NCI-H2227 (cell line): ENCODE measurements at regions not wholly inside any gene's neighbourhood (a gene's known extent, or its start where the extent isn't known, plus 50 kb on each side); places are given as distances from the start of the nearest gene placed in this dataset.
A peak's percentile ranks its signal among the peaks of the same experiment; 100 is the strongest.

Experiments used
- DNase-seq: peaks from one replicate; lab custom pipeline; 2025; ENCODE audit not compliant: unreplicated experiment; lab: John Stamatoyannopoulos, UW

GRCh38 chr11:15889363-15890030 is 466.8 kb downstream of the SOX6 start:
- no peak for DNase-seq

DNA sequence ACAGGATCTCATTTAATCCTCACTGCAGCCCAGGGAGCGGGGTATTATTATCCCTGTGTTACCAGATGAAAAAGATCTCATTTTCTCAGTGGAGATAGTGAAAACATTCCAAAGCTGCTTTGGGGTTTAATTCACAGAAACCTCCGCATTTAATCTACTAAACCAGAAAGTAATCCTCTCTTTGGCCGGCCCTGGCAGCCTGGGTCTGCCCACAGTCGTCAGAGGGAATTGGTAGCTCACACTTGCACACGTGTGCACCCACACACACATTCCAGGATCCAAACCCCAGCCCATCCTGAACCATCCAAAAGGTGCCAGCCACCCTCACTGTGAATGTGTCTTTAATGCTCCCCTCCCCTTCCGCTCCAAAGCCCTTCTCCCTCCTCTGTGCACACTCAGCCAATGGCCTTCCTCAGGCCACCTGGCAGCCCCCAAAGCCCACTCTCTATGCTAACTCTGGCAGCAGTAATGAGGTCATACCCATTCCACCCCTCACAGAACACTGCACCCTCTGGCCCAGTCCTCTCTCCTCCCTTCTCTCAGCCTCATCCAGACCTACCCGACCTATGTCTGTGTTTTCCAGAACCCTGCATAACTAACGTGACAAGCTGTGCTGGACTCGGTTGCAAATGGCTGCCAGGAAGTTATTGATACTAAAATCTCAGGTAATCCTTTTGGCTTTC is 466.2 kb downstream of the SOX6 start:
- no peak for DNase-seq

GRCh38 chr11:15893080-15893492 is 463.3 kb downstream of the SOX6 start:
- DNase-seq, result no peak

DNA sequence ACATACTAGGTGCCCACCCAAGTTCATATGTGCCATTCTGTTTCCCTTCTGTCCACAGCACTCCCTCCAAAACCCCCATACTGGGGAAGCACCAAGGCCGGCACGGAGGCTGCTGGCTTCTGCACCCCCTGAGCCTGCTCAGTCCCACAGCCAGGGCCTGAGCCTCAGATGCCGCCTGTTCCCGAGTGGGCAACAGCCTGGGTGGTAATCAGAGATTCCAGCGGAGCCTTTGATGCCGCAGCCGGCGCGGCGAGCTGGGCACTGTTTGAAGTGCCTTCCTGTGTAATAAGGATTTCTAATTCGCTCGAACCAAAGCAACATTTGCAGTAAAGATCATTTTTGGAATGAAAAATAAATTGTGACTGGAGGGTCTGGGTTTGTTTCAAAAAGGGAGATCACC is 460.3 kb downstream of the SOX6 start:
- DNase-seq, result no peak

DNA sequence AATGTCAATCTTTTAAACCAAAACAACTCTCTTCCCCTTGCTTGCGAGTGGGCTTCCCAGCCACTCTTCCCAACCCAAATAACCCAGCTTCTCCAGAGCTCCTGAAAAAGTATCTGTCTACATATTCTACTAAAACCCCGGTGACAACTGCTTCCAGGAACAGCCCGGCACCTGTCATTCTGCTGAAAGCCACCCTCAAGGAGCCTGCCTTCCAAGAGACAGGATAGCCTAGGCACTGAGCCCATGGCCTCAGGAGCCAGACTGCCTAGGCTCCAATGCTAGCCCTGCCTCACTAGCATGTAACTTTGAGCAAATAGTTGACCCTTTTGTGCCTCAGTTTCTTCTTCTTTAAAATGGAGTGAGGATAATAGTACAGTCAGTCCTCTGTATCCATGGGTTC is 459.8 kb downstream of the SOX6 start:
- DNase-seq, result no peak

- no peak for DNase-seq
Measured at GRCh38 chr11:15897211-15897960, 459.0 kb downstream of the SOX6 start.

GRCh38 chr11:15901054-15901453 is 455.3 kb downstream of the SOX6 start:
- no peak for DNase-seq

GRCh38 chr11:15901790-15902189 is 454.6 kb downstream of the SOX6 start:
- no peak for DNase-seq

- DNase-seq, result no peak
Measured at GRCh38 chr11:15903246-15903645, 453.1 kb downstream of the SOX6 start.

DNA sequence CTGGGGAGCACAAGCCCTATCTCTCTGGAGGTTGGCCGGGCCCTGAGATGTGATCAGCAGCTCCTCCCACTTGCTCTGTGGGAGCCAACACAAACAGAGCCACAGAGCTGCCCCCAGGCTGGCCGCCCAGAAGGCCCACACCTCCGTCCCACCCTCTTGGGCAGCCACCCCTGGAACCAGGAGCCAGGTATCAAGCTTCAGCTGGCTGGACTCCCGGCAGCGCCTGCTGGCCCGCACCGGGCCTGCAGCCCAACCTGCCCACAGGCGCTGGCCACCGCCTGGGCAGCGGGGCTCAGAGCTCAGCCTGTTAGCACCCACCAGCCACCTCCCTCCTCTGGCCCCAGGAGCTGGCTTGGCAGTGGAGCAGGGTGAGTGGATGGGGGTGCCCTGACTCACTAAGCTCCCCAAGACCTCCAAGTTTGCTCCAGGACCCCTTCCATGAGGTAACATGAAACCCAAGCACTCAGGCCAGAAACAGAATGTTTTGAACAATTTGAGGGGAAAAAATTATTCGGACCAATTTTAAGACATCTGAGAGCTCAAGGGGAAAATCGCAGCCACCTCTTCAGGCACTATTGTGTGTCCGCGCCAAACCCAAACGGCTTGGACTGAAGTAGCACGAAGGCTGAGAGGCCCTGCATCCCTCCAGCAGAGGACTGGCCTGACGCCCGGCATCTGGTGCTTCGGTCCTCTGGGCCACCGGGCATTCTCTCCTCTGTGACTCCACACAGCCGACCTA is 450.8 kb downstream of the SOX6 start:
- DNase-seq, result no peak

DNA sequence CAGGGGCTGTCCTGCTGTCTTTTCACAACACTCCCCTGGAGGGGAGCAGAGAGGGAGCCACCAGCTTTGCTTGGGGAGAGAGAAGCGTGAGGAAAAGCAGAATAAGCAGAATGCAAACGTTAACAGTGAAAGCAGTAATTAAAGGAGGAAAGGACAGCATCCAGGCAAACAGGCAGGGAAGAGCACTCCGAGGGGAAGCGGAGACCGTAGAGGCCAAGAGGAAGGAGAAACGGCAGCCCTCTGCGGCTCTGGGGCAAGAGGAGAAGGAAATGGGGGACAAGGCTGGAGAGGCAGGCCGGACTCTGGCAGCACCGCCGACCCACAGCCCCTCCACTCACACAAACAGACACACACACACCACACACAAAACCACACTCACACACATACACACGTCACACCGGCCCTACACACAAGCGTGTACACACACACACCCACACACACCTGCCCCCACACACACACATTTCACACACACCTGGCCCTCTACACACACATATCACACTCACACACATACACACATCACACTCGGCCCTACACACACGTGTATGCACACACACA is 449.8 kb downstream of the SOX6 start:
- no peak for DNase-seq

GRCh38 chr11:15907806-15908205 is 448.5 kb downstream of the SOX6 start:
- DNase-seq, result no peak

- peak; percentile 66 for DNase-seq
Measured at GRCh38 chr11:15909937-15910598, 446.3 kb downstream of the SOX6 start.

- DNase-seq, result no peak
Measured at GRCh38 chr11:15910761-15911160, 445.6 kb downstream of the SOX6 start.

GRCh38 chr11:15911377-15912044 is 444.8 kb downstream of the SOX6 start:
- DNase-seq, result no peak

DNA sequence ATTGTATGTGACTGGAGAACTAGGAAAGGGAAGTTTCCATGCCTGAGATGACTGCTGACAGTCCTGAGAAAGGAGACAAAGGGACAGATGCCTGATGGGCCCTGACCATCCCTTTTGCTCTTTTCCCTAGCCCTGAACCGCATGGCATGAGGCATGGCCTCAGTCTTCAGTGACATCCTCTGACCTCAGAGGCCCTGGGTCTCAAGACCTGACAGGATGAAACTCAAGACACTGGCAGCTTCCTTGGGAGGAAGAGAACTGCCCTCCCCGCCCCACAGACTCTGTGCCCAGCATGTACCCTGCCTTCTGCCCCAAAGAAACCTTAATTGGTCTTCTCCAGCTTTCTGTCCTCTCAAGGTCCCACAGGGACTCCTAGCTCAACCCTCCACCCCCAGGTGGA is 444.1 kb downstream of the SOX6 start:
- DNase-seq, result no peak

DNA sequence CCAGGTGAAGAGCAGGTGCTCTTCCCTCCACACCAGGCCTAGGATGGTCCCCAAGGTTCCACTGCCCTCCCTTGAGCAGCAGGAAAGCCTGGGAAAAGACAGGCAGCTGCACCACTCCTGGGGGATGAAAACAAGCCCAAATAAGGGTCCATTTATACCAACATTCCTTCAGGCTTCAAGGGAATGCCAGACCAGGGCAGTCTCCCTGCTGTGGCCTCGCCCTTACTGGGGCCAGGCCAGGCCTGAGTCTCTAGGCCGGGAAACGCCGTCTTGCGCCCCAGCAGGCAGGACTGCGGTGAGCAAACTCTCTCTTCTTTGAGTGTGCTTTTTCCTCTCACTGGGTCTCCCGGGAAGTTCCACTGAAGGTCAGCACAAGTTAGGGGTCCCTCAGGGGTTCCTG is 443.5 kb downstream of the SOX6 start:
- DNase-seq, result no peak

DNA sequence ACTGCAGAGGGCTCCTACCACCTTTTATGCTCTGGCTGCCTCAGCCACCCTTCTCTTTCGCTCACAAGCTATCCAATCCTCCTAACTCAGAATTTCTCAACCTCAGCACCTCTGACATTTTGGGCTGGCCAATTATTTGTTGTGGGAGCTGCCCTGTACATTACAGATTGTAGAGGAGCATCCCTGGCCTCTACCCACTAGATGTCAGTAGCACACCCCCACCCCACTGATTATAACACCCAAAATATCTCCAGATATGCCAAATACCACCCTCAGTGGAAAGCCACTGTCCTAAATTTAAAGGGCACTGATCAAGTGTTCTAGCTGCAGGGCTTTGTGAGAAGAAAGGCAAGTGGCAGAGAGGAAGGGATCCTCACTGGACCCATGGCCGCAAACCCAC is 443.1 kb downstream of the SOX6 start:
- no peak for DNase-seq
